NCI-H146 treated with DMSO at 0.1 percent for 48 hours (cell line): ENCODE measurements at regions not wholly inside any gene's neighbourhood (a gene's known extent, or its start where the extent isn't known, plus 50 kb on each side); places are given as distances from the start of the nearest gene placed in this dataset.

Experiments used
- DNase-seq: peaks from one replicate; lab custom pipeline; 2025; ENCODE audit not compliant: unreplicated experiment; lab: John Stamatoyannopoulos, UW

DNA sequence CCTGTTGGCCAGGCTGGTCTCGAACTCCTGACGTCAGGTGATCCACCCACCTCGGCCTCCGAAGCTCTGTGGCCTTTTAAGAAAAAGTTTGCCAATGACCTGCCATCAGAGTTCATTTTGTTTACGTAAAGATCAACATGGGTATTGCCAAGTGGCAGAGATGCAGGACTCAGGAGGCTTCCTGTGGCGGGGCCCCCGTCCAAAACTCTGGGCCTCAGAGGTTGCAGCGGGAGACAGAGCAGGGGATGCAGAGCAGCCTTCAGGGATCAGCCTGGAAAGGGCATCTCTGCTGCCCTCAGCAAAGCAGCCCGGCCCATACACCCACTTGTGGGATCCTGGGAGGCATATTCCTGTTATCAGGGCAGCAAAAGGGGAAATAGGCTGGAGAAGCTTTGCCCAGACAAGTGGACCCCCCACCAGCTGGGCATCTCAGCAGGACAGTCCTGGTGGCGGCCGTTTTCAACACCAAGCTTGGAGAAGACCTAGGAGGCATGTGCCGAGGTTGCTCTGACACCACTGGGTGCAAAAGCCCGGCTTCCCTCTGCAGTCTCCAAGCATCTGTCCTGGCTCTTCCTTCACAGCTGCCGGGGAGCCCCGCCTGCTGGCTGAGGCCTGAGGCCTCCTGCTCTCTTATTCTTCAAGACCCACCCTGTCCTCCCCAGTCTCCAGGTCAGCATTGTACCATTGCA, 1152.4 kb downstream of the BRD1 start:
- DNase-seq, result no peak

DNA sequence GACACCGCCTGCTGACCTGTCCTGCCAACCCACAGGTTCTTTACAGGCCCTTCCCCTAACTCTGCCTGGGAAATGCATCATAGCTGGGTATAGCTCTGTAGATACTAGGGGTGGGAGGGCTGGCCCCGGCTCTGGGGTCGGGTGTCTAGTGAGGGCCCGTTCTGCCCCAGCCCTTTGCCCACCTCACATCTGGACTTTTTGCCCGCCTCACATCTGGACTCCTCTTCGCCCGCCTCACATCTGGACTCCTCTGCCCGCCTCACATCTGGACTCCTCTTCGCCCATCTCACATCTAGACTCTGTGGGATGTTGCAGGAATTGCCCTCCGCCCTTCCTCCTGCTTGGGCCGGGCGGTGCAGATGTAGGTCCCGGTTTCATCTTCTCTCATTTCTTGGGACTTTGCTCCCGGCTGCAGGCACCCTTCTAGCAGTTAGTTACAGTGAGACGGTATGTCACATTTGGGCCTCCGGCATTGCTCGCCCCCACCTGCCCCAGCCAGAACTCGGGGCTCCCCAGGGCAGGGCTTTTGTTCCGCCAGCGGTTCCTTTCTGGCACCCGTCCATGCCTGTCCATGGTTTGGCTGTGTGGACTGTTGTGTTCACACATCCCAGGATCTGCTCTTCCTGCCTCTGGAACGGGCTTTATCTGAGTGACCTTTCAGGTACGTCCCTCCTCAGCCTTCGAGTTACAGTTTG, 1153.7 kb downstream of the BRD1 start:
- DNase-seq, result no peak

DNA sequence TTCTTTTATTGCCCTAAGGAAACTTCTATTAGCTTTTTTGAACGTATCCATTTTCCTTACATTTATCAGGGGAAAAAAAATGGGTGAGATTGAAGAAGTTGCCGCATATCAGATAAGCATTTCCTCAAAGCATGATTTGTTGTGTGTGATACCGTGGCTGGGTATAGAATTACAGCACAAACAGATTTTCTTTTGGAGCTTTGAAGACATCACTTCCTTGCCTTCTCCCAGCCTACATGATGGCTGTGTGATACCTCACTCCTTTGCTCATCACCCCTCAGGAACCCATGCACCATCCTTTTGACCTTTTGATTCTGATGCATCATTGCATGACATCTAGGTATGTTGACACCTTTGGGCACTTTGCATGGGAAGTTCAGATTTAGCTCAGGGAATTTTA, 1155.3 kb downstream of the BRD1 start:
- no peak for DNase-seq

DNA sequence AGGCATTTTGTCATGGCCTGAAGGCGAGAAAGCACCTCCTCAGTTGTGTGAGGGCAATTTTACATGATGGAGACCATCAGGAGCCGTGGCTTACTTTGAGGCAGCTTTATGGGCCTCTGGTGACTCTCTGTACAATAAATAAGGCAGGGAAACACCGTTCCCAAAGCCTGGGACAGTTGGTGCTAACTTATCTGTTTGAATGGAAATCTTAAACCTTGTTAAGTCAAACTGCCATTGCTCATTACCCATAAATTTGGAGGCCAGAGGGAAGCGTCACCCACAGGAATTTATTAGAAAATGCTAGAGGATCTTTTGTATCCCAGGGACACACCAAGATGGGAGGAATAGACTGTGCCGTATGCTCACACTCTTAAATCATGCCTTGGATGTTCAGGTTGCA, 1156.9 kb downstream of the BRD1 start:
- no peak for DNase-seq

DNA sequence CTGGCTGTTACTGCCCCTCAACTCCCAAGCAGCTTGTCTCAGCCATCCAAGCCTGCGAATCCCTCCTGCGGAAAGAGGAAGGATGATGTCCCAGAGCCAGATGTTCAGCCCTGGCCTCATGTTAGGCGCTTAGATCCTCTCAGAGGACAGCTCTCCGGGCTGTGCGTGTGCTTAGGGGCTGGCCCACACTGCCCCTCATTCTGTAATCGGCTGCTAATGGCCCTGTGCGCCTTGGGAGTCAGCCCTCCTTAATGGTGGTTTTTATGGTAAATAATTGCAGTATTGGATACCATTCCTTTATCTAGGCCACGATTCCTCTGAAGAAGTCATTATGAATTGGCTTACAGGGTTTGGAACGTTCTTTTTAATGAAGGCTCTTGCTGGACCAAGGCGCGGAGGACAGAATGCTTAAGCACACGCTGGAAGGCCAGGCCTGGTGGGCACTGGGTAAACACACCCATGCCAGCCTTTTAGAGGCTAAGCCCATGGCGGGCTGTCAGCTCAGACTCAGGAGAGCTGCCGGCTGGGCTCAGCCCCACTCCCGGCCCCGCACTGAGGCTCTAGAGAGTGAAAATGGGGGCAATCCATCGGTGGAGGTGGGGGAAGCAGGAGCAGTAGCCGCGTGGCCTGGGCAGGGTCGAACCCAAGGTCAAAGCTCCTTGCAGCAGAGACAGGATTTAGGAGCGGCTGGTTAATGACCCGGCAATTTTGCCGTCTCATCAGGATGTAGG, 1157.5 kb downstream of the BRD1 start:
- DNase-seq, result no peak

DNA sequence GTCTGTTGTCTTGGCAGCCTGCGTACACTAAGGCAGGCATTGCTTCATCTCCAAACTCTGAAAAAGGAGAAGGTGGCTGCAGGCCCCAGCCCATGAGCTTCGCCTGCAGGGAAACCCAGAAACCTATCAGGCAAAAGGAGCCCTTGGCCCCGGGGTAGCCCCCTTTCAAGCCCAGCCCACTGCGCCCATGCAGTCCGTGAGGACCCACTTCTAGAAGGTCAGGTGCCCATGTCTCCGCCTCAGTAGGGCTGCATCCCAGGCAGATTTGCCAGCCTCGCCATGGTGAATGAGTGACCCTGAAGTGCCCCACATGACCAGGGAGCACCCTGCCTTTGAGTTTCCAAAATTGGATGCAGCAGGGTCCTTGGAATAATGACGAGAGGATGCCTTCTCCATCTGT, 1158.4 kb downstream of the BRD1 start:
- no peak for DNase-seq

DNA sequence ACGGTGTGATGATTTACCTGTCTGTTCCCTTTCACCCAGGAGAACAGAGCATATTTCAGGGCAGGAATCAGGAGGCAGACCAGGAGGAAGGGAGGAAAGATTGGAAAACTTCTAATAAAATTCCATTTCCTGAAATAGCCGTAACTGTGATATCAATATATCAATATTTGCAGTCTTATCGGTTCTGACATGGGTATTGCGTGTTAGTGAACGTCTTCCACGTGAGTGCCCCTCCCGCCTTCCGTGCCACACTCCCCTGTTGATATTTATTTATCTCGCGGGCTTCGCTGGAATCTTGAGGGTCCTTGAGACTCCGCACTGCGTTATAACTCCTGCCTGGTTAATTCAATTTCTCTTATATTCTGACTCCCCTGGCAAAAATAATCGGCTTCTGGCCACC, 1160.4 kb downstream of the BRD1 start:
- no peak for DNase-seq

DNA sequence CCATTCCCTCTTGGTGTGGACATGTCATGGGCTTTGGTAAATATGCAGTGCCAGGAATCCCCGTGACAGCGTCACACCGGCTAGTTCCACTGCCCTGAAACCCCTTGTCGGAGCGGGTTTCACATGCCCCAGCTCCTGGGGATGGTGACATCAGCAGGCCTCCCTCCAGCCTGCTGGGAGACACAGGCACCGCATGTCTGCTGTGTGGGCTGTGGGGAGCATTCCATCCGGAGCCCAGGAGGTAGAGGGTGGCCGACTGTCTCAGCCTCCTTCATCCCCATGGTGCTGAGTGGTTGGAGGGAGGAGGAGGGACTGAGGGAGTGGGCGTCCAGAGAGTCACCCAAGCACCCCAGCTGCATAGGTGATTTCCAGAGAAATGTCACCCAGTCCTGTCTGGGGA, 1161.1 kb downstream of the BRD1 start:
- DNase-seq, result no peak

DNA sequence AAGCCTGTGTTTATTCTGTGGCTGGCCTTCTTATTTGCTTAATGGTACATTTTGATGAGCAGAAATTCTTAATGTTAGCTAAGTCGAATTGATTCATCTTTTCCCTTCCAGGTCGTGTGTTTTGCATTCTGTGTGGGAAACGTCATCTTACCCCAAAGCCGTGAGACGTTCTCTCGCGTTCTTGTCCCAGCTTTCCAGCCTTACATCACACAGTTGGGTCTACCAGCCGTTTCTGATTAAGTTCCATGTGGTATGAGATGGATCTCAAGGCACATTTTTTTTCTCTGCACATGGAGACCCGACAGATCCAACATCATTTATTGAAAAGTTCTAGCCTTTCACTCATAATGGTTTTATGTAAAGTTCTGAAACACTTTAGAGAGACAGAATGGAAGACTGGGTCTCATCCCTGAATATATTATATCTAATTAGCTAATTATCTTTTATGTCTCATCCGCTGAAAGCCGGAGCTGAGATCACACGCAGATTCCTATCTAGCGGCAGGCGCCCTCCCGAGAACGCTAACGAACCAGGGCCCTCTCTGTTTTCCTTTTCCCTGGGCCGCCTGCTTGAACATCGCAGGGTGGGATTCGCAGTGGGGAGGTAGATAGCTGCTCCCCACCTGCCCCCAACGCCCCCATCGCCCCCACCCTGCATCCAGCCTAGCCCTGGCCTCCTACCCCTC, 1162.2 kb downstream of the BRD1 start:
- no peak for DNase-seq

DNA sequence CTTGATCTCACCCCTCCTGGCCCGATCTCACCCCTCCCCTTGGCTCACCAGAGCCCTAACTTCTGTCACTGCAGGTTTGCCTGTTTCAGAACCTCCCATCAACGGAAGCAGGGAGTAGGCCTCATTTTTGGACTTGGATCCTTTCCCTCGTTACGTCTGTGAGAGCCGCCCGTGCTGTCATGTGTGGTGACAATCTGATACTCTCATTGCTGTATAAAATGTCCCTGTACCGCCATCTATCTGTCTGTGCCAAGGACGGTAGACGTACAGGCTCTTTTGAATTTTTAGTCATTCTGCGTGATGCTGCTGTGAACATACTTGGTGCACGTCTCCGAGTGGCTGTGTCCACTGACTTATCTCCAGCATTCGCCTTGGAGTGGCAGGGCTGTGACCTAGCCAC, 1163.1 kb downstream of the BRD1 start:
- no peak for DNase-seq

DNA sequence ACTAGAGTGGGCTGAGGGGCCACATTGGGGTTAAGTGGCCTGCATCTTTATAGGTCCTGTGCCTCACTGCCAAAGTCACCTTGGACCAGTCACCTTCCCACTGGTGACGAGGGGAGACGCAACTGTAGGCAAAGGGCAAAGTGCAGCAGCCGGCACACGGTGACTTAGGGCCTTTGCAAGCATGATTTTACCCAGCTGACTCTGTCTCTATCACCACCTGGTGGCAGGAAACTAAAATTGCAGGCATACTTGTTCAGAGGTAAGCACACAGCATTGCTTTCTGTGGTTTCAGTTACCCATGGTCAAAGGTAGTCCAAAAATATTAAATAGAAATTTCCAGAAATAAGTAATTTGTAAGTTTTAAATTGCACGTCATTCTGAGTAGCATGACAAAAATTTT, 1164.4 kb downstream of the BRD1 start:
- DNase-seq, result peak; percentile 23

DNA sequence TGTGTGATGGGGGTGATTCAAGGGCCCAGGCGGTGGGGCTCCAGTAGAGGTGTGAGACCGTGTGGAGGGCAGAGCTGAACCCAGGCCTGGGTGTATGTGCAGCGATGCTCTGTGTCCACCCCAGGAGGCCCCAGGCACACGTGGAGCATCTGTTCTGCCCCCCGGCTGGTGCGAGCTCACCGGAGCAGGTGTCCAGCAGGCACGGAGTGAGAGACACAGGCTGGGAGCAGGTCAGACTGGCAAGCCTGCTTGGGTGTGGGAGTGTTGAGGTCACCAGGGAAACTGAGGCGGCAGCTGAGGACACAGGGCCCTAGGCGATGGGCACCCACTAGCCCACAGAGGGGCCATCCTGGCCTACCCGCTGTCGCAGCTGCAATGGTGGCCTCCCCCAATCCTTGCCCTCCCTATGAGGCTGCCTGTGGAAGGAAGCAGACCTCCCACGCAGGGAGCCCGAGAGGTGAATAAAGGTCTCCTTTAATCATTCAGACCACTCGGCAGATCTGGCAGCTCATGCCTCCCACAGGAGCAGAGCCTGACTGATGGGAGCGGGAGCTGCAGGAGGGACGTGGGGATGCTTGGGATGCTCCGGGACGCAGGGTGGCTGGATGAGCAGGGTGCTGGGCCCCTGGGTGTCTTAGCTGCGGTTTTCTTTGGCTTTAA, 1165.1 kb downstream of the BRD1 start:
- no peak for DNase-seq

DNA sequence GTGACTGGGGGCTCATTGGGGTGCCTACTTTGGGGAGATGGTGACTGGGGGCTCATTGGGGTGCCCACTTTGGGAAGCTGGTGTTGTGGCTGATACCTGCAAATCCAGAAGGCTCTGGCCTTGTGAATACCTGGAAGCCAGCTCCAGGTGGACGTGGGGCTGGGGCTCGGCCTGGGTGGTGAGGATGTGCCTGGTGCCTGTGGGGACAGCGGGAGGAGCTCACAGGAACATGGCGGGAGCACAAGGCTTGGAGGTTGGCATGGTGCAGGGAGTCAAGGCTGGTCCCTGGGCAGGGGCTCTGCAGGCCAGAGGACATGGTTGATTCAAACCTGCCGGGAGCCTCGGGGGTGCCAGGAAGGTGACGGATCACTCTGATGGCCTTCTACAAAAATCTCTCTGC, 1165.7 kb downstream of the BRD1 start:
- DNase-seq, result no peak

DNA sequence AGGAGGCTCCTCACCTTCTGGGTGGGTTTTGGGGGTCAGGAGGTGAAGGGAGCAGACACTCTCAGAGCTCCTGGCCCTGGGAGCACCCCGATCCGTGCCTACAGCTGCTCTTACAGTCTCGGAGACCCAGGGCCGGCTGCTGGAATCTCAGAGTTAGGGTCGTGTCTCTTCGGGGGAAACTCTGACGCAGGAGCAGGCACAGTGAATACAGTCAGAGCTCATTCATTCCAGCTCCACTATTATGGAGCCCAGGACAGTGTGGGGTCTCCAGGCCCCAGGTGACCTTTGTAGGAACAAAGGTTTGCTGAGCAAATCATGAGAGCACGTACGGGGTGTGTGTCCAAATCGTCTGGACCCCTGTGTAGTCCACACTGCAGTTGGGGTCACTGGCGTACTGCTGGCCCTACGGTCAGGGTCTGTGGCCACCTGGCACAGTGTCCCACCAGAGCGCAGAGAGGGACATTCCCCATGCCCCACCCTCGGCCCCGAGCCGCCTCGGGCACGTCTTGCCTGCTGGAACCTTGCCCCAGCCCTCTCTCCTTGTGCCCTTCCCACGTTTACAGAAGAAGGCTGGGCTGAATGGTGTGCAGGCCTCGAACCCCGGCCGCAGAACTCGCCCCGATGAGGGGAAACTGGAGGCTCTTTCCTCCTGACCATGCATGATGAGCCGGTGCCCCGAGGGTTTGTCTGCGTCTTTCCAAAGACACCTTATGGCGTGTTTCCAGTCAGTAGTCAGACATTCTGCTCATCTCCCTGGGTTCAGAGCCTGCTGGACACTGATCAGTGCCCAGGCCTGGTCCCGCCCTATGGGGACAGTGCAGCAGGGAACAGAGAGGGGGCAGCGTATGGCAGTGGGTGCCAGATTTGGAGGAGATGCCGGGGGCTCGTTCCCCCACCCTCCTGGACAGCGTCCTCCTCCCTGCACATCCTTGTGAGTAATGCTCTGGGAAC, 1166.6 kb downstream of the BRD1 start:
- no peak for DNase-seq

DNA sequence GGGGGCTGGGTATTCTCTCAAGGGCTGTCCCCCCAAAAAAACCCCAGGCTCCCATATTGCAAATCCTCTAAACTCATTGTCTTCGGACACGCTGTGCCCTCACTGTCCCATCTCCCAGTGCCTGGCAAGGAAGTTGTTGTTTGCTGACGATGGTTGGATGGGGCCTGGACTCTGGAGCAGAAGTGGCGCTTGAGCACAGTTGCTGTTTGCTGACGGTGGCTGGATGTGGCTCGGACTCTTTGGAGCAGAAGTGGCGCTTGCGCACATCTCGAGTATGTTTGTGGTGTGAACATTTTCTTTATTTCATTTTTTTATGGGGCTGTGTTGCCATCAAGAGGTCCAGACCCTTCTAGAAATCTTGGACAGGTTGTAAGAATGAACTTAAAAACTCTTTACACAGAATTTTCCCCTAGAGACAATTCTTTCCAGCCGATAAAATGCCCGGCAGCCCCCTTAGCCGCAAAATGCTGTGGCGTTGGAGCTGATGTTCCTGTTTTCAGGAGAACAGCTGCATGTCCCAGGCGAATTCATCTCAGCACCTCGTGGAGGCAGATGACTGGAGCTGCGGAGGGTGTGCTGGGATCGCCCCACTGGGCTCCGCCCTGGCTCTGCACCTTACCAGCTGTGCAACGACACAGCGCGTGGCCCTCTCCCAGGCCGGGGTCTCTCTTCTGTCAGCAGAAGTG, 1167.4 kb downstream of the BRD1 start:
- DNase-seq, result no peak

DNA sequence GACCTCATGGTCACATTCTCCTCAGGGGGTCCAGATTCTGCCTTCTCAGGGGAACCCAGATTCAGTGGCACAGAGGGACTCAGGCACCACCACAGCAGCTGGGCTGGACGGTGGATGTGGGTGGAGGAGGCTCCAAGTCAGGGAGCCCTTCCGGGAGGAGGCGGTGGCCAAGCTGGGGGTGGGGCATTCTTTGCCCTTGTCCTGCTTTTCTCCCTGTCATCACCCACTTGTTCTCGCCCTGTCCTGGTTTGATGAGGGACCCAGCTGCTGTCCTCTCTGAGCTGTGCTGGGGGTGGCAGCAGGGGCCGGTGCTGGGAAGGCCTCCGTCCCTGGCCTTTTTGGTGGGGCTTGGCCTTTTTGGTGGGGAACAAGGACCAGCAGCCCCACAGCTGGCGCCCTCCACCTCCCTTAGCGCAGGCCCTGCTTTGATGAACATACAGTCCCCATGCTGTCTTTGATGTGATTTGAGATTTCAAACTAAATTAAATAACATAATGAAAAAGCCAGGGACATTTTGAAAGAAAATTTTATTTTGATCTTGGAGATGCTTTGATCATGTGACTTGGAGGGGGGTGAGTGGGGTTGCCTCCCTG, 1168.2 kb downstream of the BRD1 start:
- DNase-seq, result no peak

DNA sequence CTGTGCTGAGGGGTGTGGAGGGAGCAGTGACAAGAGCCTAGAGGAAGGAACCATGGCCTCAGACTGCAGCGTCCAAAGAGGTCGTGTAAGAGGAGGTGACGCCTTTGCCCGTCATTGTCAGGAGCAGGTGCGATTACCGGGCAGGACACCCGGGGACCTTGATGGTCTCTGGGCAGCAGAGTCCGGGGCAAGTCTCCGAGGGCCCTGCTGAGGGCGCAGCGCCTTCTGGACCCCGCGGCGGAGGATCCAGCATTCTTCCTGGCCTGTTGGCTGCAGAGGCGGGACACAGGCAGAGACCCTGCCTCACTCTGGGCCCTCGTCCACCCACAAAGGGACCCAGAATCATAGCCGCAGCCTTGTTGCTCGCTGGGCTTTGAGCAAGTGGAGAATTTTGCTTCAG, 1168.8 kb downstream of the BRD1 start:
- no peak for DNase-seq

DNA sequence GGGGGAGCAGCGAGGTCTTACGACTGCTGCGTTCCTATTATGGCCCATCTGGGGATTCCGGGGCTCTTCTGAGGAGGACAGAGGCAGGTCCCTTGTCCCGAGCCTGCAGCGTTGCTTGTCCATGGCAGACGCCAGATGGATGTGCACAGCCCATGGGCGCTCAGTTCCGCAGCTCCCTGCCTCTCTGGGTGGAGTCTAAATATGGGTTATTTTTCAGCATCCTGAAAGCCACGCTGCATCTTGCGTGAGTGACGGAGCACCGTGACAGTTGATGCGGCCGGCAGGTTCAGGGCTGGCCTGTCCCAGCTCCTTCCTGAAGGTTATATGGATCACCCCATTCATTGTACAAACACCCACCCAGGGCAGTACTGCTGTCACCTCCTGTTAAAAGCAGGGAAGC, 1169.4 kb downstream of the BRD1 start:
- no peak for DNase-seq

DNA sequence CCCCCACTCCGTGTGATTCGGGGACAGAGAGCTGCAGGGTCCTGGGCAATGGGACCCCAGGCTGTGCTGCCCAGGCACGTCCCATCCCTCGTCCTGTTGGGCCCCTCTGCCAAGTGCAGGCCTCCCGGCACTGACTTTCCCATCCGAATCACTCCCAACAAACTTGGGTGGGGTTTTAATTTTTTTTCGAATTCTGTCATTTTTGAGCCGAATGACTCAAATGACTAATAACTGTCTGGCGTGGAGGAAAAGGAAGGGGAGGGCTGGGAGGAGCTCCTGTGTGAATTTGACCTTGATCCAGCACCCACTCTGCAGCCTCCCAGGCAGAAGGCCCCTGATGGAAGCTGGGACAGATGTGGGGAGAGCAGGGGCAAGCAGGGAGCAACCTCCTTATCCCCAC, 1173.2 kb downstream of the BRD1 start:
- no peak for DNase-seq
